Activated CD8-positive, alpha-beta T cell treated with anti-CD3 and anti-CD28 coated beads, Interleukin-2, amount 10 ng/mL, durations not matched to agents 7 days and 5 days (primary cell): ENCODE measurements at regions not wholly inside any gene's neighbourhood (a gene's known extent, or its start where the extent isn't known, plus 50 kb on each side); places are given as distances from the start of the nearest gene placed in this dataset.

Source experiments
- ATAC-seq: fragments of 150-1000 bp; cut with Tn5 transposase; one replicate; pipeline ENCODE4 v1.10.0; 2021; ENCODE audit warnings: moderate library complexity
- CTCF ChIA-PET: fragments of 350-600 bp; sonication (Branson Sonifier 250); formaldehyde crosslinking; loops from one replicate; lab custom pipeline; 2021; ENCODE audit warnings: antibody characterized with exemption; lab: Charles Lee
- POLR2A ChIA-PET: fragments of 350-600 bp; sonication (Branson Sonifier 250); formaldehyde crosslinking; loops from one replicate; lab custom pipeline; 2021; ENCODE audit warnings: antibody characterized with exemption; lab: Charles Lee
- DNase-seq: peaks from one replicate; pipeline ENCODE4 v3.0.0-alpha.2; 2020
- H3K27ac Mint-ChIP-seq: one replicate; pipeline ENCODE4 v1.8.0; 2021; ENCODE audit warnings: mild to moderate bottlenecking, mixed read lengths
- H3K27me3 Mint-ChIP-seq: one replicate; pipeline ENCODE4 v1.8.0; 2021; ENCODE audit warnings: low read depth, mixed read lengths
- H3K36me3 Mint-ChIP-seq: one replicate; pipeline ENCODE4 v1.8.0; 2021; ENCODE audit warnings: low read depth, mixed read lengths
- H3K4me1 Mint-ChIP-seq: one replicate; pipeline ENCODE4 v1.8.0; 2021; ENCODE audit warnings: low read depth, mixed read lengths
- H3K4me3 Mint-ChIP-seq: one replicate; pipeline ENCODE4 v1.8.0; 2021; ENCODE audit warnings: mild to moderate bottlenecking, mixed read lengths
- H3K9me3 Mint-ChIP-seq: one replicate; pipeline ENCODE4 v1.8.0; 2022; ENCODE audit warnings: mixed read lengths; ENCODE audit not compliant: insufficient read depth

DNA sequence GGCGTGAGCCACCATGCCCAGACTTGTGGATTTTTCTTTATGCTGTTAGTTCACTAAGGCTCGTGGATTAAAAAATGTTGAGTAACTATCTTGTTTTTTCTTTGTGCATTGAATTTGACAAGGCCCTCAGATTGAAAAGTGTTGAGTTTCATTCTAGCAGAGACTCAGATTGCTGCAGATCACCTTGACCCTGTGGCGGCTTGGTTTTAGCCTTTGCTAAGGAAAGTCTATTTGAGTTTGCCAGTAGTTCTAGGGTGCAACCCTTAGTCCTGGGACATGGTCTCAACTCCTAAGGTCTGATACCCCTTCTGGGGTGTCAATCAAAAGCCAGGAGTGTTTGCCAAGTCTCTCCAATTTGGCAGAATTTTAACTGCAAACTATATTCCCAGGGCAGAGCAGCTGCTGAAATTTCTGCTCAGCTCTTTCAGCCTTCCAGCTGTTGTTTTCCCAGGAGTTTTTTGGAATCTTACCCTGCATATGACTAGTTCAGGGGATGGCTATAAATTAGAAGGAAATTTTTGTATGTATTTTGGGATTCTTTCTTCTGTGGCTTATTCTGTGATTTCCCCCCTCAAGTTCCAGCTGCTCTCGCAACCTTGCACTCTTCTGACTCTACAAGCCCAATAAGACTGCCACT, 84.3 kb upstream of the HAND1 start:
- H3K27ac Mint-ChIP-seq: no peak overlapping the region
- ATAC-seq (no peak), DNase-seq (no peak)
- peaks cover 11% of the 10 kb centered on the region for H3K27me3 Mint-ChIP-seq
- no peak overlapping the region for H3K4me3 Mint-ChIP-seq
- H3K4me1 Mint-ChIP-seq: no peaks in the 10 kb centered on the region
- no peaks in the 10 kb centered on the region for H3K9me3 Mint-ChIP-seq
- ChIA-PET POLR2A (no interaction called here), CTCF (no interaction called here)
- no peaks in the 10 kb centered on the region for H3K36me3 Mint-ChIP-seq

- CTCF ChIA-PET: no interaction called here
Measured at GRCh38 chr5:154559398-154560276, 81.6 kb upstream of the HAND1 start.

GRCh38 chr5:154557548-154557947, 79.5 kb upstream of the HAND1 start:
- POLR2A ChIA-PET: no interaction called here
- H3K27me3 Mint-ChIP-seq: peaks cover 12% of the 10 kb centered on the region
- H3K27ac Mint-ChIP-seq: no peak overlapping the region
- ATAC-seq (no peak), DNase-seq (no peak)
- no peaks in the 10 kb centered on the region for H3K36me3 Mint-ChIP-seq
- no peaks in the 10 kb centered on the region for H3K9me3 Mint-ChIP-seq
- CTCF ChIA-PET: no interaction called here
- H3K4me3 Mint-ChIP-seq: no peak overlapping the region
- H3K4me1 Mint-ChIP-seq: no peaks in the 10 kb centered on the region

More at GRCh38 chr5:154559398-154560276, 81.6 kb upstream of the HAND1 start:
- no peak for DNase-seq
- H3K9me3 Mint-ChIP-seq: no peaks in the 10 kb centered on the region
- no peak overlapping the region for H3K4me3 Mint-ChIP-seq
- POLR2A ChIA-PET: no interaction called here
- no peak overlapping the region for H3K27ac Mint-ChIP-seq
- peaks cover 14% of the 10 kb centered on the region for H3K27me3 Mint-ChIP-seq
- no peaks in the 10 kb centered on the region for H3K36me3 Mint-ChIP-seq
- no peak for ATAC-seq
- H3K4me1 Mint-ChIP-seq: no peaks in the 10 kb centered on the region

DNA sequence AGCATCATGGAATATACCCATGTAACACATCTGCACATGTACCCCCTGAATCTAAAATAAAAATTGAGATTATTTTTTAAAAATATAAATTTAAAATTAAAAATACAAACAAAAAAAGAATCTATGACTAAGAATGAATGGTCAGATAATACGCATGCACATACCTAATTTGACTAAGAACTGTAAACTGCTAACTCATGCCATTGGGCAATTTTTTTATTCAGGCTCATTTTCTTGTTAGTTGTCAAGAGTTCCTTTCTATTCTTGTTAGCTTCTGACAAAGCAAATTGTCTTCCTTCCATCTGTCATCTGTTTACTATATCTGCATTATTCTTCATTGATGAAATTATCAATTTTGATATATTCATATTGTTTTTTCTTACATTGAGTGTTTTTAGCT, 69.5 kb upstream of the HAND1 start:
- H3K4me1 Mint-ChIP-seq: no peaks in the 10 kb centered on the region
- H3K27me3 Mint-ChIP-seq: peaks cover 12% of the 10 kb centered on the region
- no peak for DNase-seq
- no peaks in the 10 kb centered on the region for H3K36me3 Mint-ChIP-seq
- H3K27ac Mint-ChIP-seq: no peak overlapping the region
- ChIA-PET CTCF (no interaction called here), POLR2A (no interaction called here)
- no peaks in the 10 kb centered on the region for H3K9me3 Mint-ChIP-seq
- no peak overlapping the region for H3K4me3 Mint-ChIP-seq
- no peak for ATAC-seq

GRCh38 chr5:154546719-154547118, 68.7 kb upstream of the HAND1 start:
- CTCF ChIA-PET: no interaction called here
- ATAC-seq: no peak
- DNase-seq: no peak

DNA sequence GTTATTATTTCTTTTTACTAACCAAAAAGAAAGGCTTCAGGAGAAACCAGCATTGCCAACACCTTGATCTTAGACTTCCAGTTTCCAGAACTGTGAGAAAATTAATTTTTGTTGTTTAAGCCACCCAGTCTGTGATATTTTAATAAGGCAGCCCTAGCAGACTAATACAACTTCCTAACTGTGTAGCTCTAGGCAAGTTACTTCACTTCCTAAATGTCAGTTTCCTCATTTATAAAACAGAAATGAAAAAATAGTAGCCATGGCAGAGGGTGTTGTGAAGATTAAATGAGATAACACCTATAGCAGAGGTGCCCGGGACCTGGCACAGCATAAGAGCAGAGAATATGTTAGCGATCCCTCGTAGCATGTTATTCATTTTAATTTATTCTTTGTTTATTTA, 66.6 kb upstream of the HAND1 start:
- Mint-ChIP-seq H3K36me3 (no peaks in the 10 kb centered on the region), H3K9me3 (no peaks in the 10 kb centered on the region), H3K27me3 (peaks cover 9% of the 10 kb centered on the region), H3K27ac (no peak overlapping the region), H3K4me3 (no peak overlapping the region), H3K4me1 (no peaks in the 10 kb centered on the region)
- no peak for ATAC-seq
- DNase-seq: no peak
- POLR2A ChIA-PET: no interaction called here
- CTCF ChIA-PET: no interaction called here

More at GRCh38 chr5:154546719-154547118, 68.7 kb upstream of the HAND1 start:
- Mint-ChIP-seq H3K27ac (no peak overlapping the region), H3K4me3 (no peak overlapping the region), H3K27me3 (peaks cover 12% of the 10 kb centered on the region), H3K36me3 (no peaks in the 10 kb centered on the region), H3K4me1 (no peaks in the 10 kb centered on the region), H3K9me3 (no peaks in the 10 kb centered on the region)
- POLR2A ChIA-PET: no interaction called here

- POLR2A ChIA-PET: no interaction called here
- ATAC-seq (no peak), DNase-seq (no peak)
- Mint-ChIP-seq H3K4me1 (no peaks in the 10 kb centered on the region), H3K36me3 (no peaks in the 10 kb centered on the region), H3K9me3 (no peaks in the 10 kb centered on the region), H3K27ac (no peak overlapping the region), H3K27me3 (peaks cover 9% of the 10 kb centered on the region), H3K4me3 (no peak overlapping the region)
- CTCF ChIA-PET: no interaction called here
Measured at GRCh38 chr5:154543380-154543779, 65.4 kb upstream of the HAND1 start.

- peaks cover 7% of the 10 kb centered on the region for H3K27me3 Mint-ChIP-seq
- no peaks in the 10 kb centered on the region for H3K4me1 Mint-ChIP-seq
- ChIA-PET CTCF (no interaction called here), POLR2A (no interaction called here)
- DNase-seq (no peak), ATAC-seq (no peak)
- H3K4me3 Mint-ChIP-seq: no peak overlapping the region
- H3K36me3 Mint-ChIP-seq: no peaks in the 10 kb centered on the region
- H3K9me3 Mint-ChIP-seq: no peaks in the 10 kb centered on the region
- H3K27ac Mint-ChIP-seq: no peak overlapping the region
Measured at GRCh38 chr5:154542581-154542980, 64.6 kb upstream of the HAND1 start.

GRCh38 chr5:154542000-154542399, 64.0 kb upstream of the HAND1 start:
- no peak overlapping the region for H3K27ac Mint-ChIP-seq
- no peak for ATAC-seq
- H3K9me3 Mint-ChIP-seq: no peaks in the 10 kb centered on the region
- ChIA-PET POLR2A (no interaction called here), CTCF (no interaction called here)
- H3K27me3 Mint-ChIP-seq: peaks cover 4% of the 10 kb centered on the region
- no peak overlapping the region for H3K4me3 Mint-ChIP-seq
- no peaks in the 10 kb centered on the region for H3K36me3 Mint-ChIP-seq
- no peak for DNase-seq
- no peaks in the 10 kb centered on the region for H3K4me1 Mint-ChIP-seq

DNA sequence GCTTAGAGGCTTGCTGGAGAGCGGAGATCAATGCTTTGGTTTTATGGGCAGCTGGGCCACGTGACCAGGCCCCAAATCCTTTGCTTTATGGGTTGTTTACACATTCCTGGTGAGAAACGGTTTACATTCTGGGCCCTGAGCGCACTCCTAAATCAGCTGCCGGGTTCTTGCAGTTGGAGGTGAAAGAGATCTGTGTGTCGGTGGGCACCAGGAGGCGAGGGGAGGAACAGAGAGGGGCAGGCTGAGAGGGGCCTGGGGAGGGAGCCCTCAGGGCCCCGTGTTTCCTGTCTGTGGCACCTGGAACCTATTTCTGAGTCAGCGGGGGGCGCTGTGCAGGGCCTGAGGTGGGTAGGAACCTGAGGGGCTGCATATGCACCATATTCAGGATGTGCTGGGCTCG, 63.5 kb upstream of the HAND1 start:
- no peak overlapping the region for H3K4me3 Mint-ChIP-seq
- peaks cover 7% of the 10 kb centered on the region for H3K27me3 Mint-ChIP-seq
- H3K27ac Mint-ChIP-seq: no peak overlapping the region
- ChIA-PET CTCF (no interaction called here), POLR2A (no interaction called here)
- H3K9me3 Mint-ChIP-seq: no peaks in the 10 kb centered on the region
- ATAC-seq (no peak), DNase-seq (no peak)
- H3K4me1 Mint-ChIP-seq: no peaks in the 10 kb centered on the region
- no peaks in the 10 kb centered on the region for H3K36me3 Mint-ChIP-seq

- Mint-ChIP-seq H3K9me3 (no peaks in the 10 kb centered on the region), H3K4me3 (no peak overlapping the region), H3K27me3 (peaks cover 8% of the 10 kb centered on the region), H3K36me3 (no peaks in the 10 kb centered on the region), H3K27ac (no peak overlapping the region), H3K4me1 (no peaks in the 10 kb centered on the region)
- ChIA-PET CTCF (no interaction called here), POLR2A (interaction anchor here (0.5 kb wide), 1 partner anchor 75 kb away, joined by 3 read pairs; no protein-coding TSS in a partner anchor)
- no peak for DNase-seq
- no peak for ATAC-seq
Measured at GRCh38 chr5:154540600-154540999, 62.6 kb upstream of the HAND1 start.

DNA sequence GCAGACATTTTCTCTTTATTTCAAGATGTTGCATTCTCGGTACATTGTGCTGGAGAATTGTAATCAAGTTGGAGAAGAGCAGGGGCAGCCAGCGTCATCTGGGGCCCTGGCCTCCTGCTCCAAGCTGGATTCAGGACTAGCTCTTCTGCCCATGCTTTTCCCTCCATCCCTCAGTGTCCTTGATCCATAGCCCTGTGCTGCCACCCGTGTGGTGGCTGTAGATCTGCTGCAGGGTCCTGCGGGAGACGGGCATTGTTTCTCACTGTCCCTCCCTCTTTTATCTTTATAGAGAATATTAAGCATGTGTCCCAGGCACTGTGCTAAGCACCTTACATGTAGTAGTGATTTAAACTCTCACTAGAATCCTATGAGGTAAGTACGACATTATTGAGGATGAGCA, 60.5 kb upstream of the HAND1 start:
- ChIA-PET POLR2A (interaction anchor here (0.6 to 0.7 kb wide), 2 partner anchors 12 to 96 kb away, joined by 3 read pairs; no protein-coding TSS in a partner anchor), CTCF (no interaction called here)
- no peak overlapping the region for H3K27ac Mint-ChIP-seq
- H3K27me3 Mint-ChIP-seq: peaks cover 8% of the 10 kb centered on the region
- ATAC-seq (no peak), DNase-seq (no peak)
- H3K9me3 Mint-ChIP-seq: no peaks in the 10 kb centered on the region
- no peak overlapping the region for H3K4me3 Mint-ChIP-seq
- no peaks in the 10 kb centered on the region for H3K36me3 Mint-ChIP-seq
- H3K4me1 Mint-ChIP-seq: no peaks in the 10 kb centered on the region
